ENCODE measurements at regions not wholly inside any gene's neighbourhood (a gene's known extent, or its start where the extent isn't known, plus 50 kb on each side); places are given as distances from the start of the nearest gene placed in this dataset.

GRCh38 chr4:20172070-20172760 lies 79.5 kb upstream of the SLIT2 start:
- TF ChIP-seq CTCF (IDR thresholded peaks at IDR 0.05) (no peak), POLR2A (IDR thresholded peaks at IDR 0.05) (no peak)

Data from esophagus squamous epithelium (tissue), 4 donors.